Right cardiac atrium (tissue), 5 donors: ENCODE measurements at regions not wholly inside any gene's neighbourhood (a gene's known extent, or its start where the extent isn't known, plus 50 kb on each side); places are given as distances from the start of the nearest gene placed in this dataset.
A peak's percentile ranks its signal among the peaks of the same experiment; 100 is the strongest.

Experiments
- ATAC-seq, 2 donors: fragments of 200-7000 bp; cut with Tn5 transposase; one replicate each; pipeline versions ENCODE4 v1.8.0 to v1.9.1; 2020; ENCODE audit warnings: moderate library complexity in 2 of 2, mild to moderate bottlenecking in 1 of 2
- DNase-seq, 3 donors: peaks; one replicate each; pipeline ENCODE4 v3.0.0-alpha.2; 2020
- H3K27ac ChIP-seq: one replicate; pipeline ENCODE4 v1.5.1; 2013; ENCODE audit warnings: mild to moderate bottlenecking, low read length, control low read depth, moderate library complexity
- H3K27me3 ChIP-seq: one replicate; pipeline ENCODE4 v1.6.1; 2013; ENCODE audit not compliant: control insufficient read depth, insufficient read depth
- H3K4me1 ChIP-seq: one replicate; pipeline ENCODE4 v1.6.1; 2013; ENCODE audit warnings: low read length; ENCODE audit not compliant: control insufficient read depth, insufficient read depth
- H3K4me3 ChIP-seq: one replicate; pipeline ENCODE4 v1.5.1; 2013; ENCODE audit warnings: low read length, control low read depth
- H3K9me3 ChIP-seq: one replicate; pipeline ENCODE4 v1.6.1; 2013; ENCODE audit warnings: low read length; ENCODE audit not compliant: control insufficient read depth
- WGBS: extraction: QIAGEN DNeasy Blood & Tissue Kit; methylation state at CpG from one replicate; pipeline ENCODE4 v1.1.7; 2013; 5-methylcytosine and 5-hydroxymethylcytosine counted together
- intact Hi-C, 4 donors: fragments of 100-400 bp; cut with DNase I; formaldehyde crosslinking; loops; one replicate each; pipeline versions ENCODE4 v1.11.0 to v1.14.0; 2022 to 2023
- donor health status: healthy with polysubstance abuse.
- donor health status: DM: no; HTN: yes; CAD: no.
- donor health status: DM: no; HTN: no; CAD: no.
- donor health status: DM: no; HTN: yes; CAD: no; lungs with severe emphysema.
- donor health status: DM: yes; HTN: yes; CAD: no.

GRCh38 chr11:134716582-134716981, 304.5 kb upstream of the B3GAT1 start:
- no peak overlapping the region for H3K27ac ChIP-seq
- no peak overlapping the region for H3K4me3 ChIP-seq
- H3K4me1 ChIP-seq, result no peaks in the 10 kb centered on the region
- WGBS, result 44% methylated on average over 4 of the region's 4 CpGs
- intact Hi-C loops, result no loop called here
- no peaks in the 10 kb centered on the region for H3K9me3 ChIP-seq
- H3K27me3 ChIP-seq, result no peaks in the 10 kb centered on the region
- no peak for ATAC-seq
- DNase-seq, result no peak

- WGBS, result 48% methylated on average over 10 of the region's 10 CpGs
- ATAC-seq, result no peak
- Histone ChIP-seq H3K4me1 (no peaks in the 10 kb centered on the region), H3K4me3 (no peak overlapping the region), H3K9me3 (no peaks in the 10 kb centered on the region), H3K27me3 (peaks cover 3% of the 10 kb centered on the region), H3K27ac (no peak overlapping the region)
- intact Hi-C loops, result no loop called here
- no peak for DNase-seq
These were observed 302.1 kb upstream of the B3GAT1 start for GRCh38 chr11:134714021-134714656.

DNA sequence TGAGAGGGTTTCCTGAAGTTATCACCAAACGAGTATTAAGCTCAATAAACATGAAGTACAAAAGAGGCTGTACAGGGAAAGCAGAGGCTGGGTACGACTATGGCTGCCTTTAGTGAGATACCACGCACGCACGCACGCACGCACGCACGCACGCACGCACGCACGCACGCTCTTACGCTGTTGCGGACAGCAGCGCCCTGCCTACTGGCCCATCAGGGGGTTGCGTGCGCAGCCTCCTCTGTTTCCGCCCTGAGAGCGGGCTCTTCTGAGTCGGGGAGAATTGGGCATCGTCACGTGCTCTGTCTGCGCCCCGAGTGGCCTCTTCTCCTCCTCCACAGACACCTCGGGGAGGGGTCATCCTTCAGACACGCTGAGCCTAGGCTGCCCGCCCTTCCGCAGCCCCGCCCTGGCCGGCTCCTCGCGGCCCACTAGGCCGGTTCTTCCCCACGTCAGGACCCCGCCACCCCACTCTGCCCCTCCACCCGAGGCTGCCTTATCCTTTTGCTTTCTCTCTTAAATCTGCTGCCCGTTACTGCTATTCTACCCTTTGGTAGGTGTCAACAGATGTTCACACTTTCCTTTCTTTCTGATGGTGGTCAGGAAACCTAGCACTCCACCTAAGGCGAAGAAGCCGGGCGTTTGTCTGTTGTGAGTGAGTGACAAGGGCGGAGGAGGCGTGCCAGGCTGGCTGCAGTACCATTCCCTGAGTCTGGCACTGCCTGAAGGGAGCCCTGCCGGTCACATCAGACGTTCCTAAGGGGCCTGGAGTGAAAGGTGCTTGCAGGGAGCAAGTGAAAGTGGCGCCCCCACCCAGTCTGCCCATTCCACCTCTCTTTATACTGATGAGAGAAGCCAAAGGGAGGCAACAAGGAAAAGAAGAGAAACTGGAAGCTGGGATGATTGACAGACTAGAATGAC, 300.4 kb upstream of the B3GAT1 start:
- no peaks in the 10 kb centered on the region for H3K4me1 ChIP-seq
- no peak overlapping the region for H3K4me3 ChIP-seq
- H3K27me3 ChIP-seq, result peaks cover 3% of the 10 kb centered on the region
- peaks cover 2% of the 10 kb centered on the region for H3K9me3 ChIP-seq
- DNase-seq (no peak), ATAC-seq (no peak)
- 82% methylated on average over 47 of the region's 47 CpGs for WGBS
- intact Hi-C loops, result no loop called here
- no peak overlapping the region for H3K27ac ChIP-seq

GRCh38 chr11:134711588-134711987, 299.5 kb upstream of the B3GAT1 start:
- DNase-seq (no peak), ATAC-seq (no peak)
- Histone ChIP-seq H3K27ac (no peak overlapping the region), H3K27me3 (peaks cover 3% of the 10 kb centered on the region), H3K9me3 (peaks cover 2% of the 10 kb centered on the region), H3K4me1 (no peaks in the 10 kb centered on the region), H3K4me3 (no peak overlapping the region)
- 70% methylated on average over 8 of the region's 8 CpGs for WGBS
- intact Hi-C loops, result no loop called here

GRCh38 chr11:134710861-134711407, 298.9 kb upstream of the B3GAT1 start:
- Histone ChIP-seq H3K4me3 (no peak overlapping the region), H3K27ac (no peak overlapping the region), H3K27me3 (peaks cover 3% of the 10 kb centered on the region), H3K4me1 (no peaks in the 10 kb centered on the region), H3K9me3 (peaks cover 2% of the 10 kb centered on the region)
- DNase-seq, result no peak
- ATAC-seq, result no peak
- intact Hi-C loops, result no loop called here
- WGBS, result 65% methylated on average over 4 of the region's 4 CpGs

GRCh38 chr11:134705858-134706257, 293.8 kb upstream of the B3GAT1 start:
- intact Hi-C loops, result no loop called here
- ATAC-seq, result no peak
- Histone ChIP-seq H3K27ac (no peak overlapping the region), H3K4me3 (no peak overlapping the region), H3K4me1 (no peaks in the 10 kb centered on the region), H3K9me3 (peaks cover 2% of the 10 kb centered on the region), H3K27me3 (peaks cover 3% of the 10 kb centered on the region)
- no peak for DNase-seq
- WGBS, result 67% methylated on average over 3 of the region's 3 CpGs

DNA sequence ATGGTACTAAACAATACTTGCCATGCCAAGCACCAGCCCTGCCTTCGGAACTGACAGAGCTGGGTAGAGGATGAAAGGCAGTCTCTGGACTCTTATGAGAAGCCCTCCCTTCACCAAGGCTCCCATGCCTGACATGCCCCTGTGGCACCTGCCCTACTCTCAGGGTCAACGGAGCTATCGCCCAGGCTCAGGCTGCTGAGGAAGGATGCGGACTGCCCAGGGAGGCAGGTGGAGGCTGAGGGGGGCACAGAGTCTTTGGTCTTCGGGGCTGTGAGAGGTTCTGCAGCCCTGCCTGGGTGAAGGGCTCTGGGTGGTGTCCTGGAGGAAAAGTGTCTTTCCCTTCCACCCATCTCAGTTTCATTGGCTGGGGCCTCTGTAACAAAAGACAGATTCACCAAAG, 290.8 kb upstream of the B3GAT1 start:
- Histone ChIP-seq H3K4me3 (no peak overlapping the region), H3K9me3 (peaks cover 2% of the 10 kb centered on the region), H3K4me1 (no peaks in the 10 kb centered on the region), H3K27me3 (no peaks in the 10 kb centered on the region), H3K27ac (no peak overlapping the region)
- WGBS, result 85% methylated on average over 5 of the region's 5 CpGs
- no peak for DNase-seq
- ATAC-seq, result no peak
- intact Hi-C loops, result no loop called here

DNA sequence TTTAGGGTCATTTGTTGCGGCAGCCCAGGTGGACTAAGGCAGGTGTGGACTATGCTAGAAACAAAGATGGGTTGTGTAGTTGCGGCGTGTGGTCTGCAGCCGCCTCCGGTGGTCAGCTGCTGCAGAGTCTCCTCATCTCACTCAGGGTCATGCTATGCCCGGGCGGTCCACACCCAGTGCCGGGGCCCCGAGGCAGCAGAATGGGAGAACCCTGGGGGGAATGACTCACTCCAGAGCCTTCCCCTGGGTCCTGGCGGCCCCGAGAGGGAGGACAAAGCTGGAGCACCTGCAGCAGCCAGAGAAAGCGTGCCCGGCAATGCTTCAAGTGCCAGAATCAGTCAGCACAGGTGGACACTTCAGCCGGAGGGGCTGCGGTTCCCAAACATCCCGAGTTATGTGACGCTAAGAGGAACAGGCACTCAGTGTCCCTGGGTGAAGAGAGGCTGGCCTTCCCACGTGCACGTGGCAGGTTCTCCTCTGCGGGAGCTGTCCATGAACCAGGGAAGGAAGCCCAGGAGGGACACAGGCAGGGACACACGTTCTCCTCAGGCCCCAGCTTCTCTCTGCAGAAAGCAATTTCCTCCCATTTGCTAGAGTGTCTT, 289.6 kb upstream of the B3GAT1 start:
- DNase-seq (no peak), ATAC-seq (peak in 1 of 2 donors; percentile 22)
- Histone ChIP-seq H3K4me1 (no peaks in the 10 kb centered on the region), H3K27ac (no peak overlapping the region), H3K27me3 (no peaks in the 10 kb centered on the region), H3K9me3 (no peaks in the 10 kb centered on the region), H3K4me3 (no peak overlapping the region)
- 74% methylated on average over 21 of the region's 21 CpGs for WGBS
- intact Hi-C loops, result no loop called here

DNA sequence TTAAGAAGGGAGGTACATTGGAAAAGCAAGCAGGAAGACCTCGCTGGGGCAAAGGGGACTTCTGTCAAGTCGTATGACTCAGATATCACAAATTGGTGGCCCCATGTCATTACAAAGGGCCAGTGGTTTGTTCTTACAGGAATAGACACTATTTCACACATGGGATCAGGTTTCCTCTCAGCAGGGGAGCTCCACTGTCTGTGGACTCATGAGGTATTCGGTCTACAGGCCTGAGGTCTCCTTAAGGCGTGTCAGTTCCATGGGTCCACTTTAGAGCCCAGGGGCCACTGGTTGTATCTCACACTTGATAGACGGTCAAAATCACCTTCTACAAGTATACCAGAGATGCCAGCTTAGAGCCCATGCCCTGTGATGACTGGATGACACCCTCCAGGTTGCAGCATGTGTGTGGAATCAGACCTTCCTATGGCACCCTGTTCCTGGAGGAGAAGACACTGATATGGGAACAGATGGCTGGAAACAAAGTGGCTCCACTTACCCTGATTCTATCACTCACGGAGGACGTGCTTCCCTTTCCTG, 288.1 kb upstream of the B3GAT1 start:
- intact Hi-C loops, result no loop called here

DNA sequence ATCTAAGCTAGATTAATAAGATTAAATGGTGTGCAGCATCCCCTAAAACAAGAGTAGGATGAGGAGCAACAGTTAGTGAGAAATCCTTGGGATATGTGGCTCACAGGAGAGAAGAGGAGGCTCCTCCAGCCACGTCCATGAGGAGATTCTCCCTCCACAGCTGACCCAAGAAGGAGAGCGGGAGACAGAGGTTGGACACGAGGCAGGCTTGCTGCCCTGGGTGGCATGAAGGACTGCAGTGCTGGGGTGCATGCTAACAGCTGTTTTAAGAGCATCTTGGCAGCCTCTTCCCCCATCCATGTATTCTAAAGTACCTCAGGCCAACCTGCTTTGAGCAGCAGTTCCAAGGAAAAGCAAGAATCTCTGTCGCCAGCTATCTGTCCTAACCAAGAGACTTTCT, 284.4 kb upstream of the B3GAT1 start:
- no peak for DNase-seq
- intact Hi-C loops, result no loop called here
- WGBS, result 53% methylated on average over 4 of the region's 4 CpGs

More for the DNA sequence above, 288.1 kb upstream of the B3GAT1 start:
- Histone ChIP-seq H3K9me3 (no peaks in the 10 kb centered on the region), H3K27ac (no peak overlapping the region), H3K4me1 (no peaks in the 10 kb centered on the region), H3K27me3 (no peaks in the 10 kb centered on the region), H3K4me3 (no peak overlapping the region)
- no peak for DNase-seq
- WGBS, result 78% methylated on average over 7 of the region's 7 CpGs
- ATAC-seq, result no peak

DNA sequence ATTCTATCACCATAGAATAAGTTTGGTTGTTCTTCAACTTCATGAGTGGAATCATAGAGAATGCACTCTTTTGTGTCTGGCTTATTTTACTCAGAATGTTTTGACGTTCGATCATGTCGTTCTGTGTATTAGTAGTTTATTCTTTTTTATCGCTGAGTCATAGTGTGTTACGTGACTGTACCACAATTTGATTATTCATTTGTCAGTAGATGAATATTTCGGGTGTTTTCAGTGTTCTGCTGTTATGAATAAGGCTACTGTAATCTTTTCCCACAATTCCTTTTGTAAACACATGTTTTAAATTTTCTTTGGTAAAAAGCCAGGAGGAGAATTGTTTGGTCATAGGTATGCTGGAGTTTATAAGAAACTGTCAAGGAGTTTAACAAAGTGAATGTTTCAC, 279.9 kb upstream of the B3GAT1 start:
- DNase-seq, result no peak
- Histone ChIP-seq H3K9me3 (no peaks in the 10 kb centered on the region), H3K27ac (no peak overlapping the region), H3K4me3 (no peak overlapping the region), H3K27me3 (peaks cover 6% of the 10 kb centered on the region), H3K4me1 (no peaks in the 10 kb centered on the region)
- ATAC-seq, result no peak
- intact Hi-C loops, result no loop called here
- 70% methylated on average over 6 of the region's 6 CpGs for WGBS

More for the DNA sequence above, 284.4 kb upstream of the B3GAT1 start:
- Histone ChIP-seq H3K27me3 (no peaks in the 10 kb centered on the region), H3K4me3 (no peak overlapping the region), H3K9me3 (no peaks in the 10 kb centered on the region), H3K27ac (no peak overlapping the region), H3K4me1 (no peaks in the 10 kb centered on the region)
- ATAC-seq, result no peak
